ENCODE measurements at regions not wholly inside any gene's neighbourhood (a gene's known extent, or its start where the extent isn't known, plus 50 kb on each side); places are given as distances from the start of the nearest gene placed in this dataset.
"Not testable (repeated sequence)": the region's sequence is repeated elsewhere in the genome, so short reads cannot be mapped to it uniquely, and the experiment has no call there.

DNA sequence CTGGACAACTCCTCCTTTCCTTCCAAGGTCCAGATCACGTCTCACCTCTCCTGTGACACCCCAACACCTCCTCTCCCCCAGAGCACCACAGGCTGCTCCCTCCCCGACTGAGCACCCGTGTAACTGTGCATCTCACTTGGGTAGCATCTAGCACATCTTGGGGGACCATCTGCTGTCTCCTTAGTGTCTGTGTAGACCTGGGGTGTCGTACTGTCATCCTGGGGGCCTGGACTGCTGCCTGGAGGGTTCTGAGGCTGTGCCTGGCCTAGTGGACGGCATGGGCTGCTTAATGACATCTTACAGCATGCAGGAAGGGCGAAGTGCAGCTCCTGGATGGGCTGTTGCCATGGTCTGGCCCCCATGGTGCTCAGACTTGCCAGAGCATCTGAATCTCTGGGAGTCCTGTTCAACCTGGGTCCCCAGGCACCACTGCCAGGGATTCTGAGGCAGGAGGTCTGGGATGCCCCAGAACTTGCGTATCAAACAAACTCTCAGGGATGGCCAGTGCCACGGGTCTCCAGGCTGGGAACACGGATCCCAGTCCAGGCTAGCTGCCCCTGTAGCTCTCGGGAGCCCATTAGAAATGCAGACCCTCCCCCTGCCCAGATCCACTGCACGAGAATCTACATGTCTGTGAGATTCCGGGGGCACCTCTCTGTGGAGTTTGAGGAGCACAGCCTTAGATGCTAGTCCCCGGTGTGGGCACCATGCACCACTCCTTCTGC is 194.4 kb upstream of the ZNF469 start:
- DNase-seq, result not testable (repeated sequence)

GRCh38 chr16:88190592-88191095 is 192.1 kb upstream of the ZNF469 start:
- not testable (repeated sequence) for DNase-seq

DNA sequence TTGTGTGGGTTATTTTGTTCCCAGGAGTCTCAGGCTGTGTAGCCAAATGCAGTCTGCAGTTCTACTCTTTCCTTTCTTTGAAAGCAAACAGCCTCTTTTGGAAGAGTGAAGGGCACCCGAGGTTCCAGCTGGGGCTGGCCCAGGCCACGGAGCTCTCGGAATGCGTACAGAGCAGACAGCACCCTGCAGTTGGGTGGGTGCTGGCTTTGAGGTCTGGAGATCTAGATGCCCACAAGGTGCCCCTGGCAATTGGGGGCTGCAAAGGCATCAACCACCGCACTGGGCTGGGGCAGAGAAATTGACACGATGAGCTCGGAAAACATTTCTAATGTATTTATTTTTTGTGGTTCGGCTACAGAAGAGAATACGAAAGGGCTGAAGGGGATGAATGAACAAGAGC is 191.6 kb upstream of the ZNF469 start:
- not testable (repeated sequence) for DNase-seq

DNA sequence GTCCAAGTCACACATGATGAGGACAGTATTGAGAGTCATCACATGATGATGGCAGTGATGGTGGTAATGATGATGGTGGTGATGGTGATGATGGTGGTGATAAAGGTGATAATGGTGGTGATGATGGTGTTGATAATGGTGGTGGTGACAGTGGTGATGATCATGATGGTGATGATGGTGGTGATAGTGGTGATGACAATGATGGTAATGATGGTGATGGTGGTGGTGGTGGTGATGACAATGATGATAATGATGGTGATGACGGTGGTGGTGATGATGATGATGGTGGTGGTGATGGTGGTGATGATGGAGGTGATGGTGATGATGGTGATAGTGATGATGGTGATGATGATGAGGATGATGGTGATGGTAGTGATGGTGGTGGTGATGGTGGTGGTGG is 190.2 kb upstream of the ZNF469 start:
- no peak for DNase-seq

- peak; percentile 51 for DNase-seq
Observed at GRCh38 chr16:88193706-88194396, 188.9 kb upstream of the ZNF469 start.

DNA sequence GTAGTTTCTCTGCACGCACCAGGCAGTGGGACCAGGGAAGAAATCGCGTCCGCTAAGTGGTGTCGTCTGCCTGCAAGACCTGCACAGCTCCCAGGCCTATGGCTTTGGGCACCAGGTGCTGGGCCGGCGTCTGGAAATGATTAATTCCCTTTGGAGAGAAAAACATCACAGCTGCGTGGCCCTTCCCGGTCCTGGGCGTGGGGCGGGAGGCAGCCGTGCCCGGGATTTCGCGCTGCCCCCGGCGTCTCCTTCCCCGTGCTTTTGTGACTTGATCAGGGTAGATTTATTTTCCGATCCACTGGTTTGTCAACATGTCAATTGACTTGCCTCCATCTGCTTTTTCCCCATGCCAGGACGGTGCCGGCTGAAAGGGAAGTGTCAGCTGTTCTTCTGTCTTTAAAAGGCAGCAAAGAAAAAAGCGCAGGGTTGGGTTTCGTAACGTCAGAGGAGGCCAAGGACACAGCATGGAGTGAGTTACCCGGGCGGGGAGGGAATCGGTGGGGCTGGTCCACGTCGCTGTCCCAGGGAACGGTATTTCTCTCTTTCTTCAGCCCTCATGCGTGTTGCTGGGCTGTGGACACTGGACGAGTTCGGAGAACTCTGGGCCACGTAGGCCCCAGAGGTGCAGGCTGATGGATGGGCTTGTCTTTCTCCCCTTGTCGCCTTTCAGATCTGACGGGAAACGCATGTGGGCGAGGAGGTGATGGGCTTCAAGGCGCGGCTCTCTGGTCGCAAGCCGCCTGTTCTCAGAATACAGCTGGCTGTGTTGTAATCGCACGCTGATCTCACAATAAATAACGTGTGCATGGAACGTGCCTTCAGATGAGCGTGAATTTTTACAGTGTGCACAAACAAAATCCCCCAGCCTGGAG is 188.1 kb upstream of the ZNF469 start:
- DNase-seq, result no peak

- DNase-seq, result no peak
Observed at GRCh38 chr16:88195269-88195705, 187.5 kb upstream of the ZNF469 start.

- no peak for DNase-seq
Observed at GRCh38 chr16:88195911-88196465, 186.8 kb upstream of the ZNF469 start.

DNA sequence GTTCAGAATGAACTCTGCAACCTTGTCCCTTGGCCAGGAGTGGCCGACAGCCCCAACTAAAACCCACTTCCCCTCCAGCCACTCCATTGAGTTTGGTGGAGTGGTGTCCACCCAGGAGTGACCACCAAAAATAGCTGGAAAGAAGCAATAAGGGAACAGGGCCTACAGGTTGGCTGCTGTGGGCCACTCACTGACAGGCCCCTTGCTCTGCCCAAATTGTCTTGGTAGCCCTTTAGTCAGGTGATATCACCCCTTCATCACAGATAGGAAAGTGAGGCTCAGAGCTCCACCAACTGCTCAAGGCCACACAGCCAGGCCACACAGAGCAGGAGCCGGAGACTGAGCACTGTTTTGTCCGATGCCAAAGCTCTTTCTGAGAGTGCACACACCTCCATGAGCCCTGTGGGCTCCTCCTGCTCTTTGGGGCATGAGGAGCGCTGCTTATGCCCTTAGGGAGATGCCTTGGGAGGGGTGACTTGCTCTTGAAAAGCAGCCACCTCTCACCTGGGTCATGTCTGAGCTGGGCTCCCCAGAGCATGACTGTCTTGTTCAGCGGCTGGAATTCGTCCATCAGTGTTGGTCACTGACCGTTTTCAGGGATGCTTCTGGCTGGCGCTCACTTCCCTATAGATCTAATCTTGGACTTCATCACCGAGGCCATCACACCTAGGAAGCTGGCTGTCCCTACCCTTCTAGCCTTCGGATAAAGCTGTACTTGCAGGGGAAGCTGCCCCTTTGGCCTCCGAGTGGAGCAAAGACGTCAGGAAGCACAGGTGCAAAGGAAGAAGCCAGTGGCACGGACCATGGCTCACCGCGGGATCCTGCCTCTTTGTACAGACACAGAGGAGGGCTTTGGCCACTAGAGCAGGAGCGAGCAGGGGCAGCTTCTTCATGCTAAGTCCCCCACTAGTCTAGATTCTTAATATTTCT is 186.0 kb upstream of the ZNF469 start:
- no peak for DNase-seq

- DNase-seq, result no peak
Observed at GRCh38 chr16:88197481-88198456, 185.0 kb upstream of the ZNF469 start.

GRCh38 chr16:88198457-88199295 is 184.1 kb upstream of the ZNF469 start:
- DNase-seq, result not testable (repeated sequence)

- not testable (repeated sequence) for DNase-seq
Observed at GRCh38 chr16:88199296-88200153, 183.2 kb upstream of the ZNF469 start.

GRCh38 chr16:88200154-88200895 is 182.4 kb upstream of the ZNF469 start:
- DNase-seq, result not testable (repeated sequence)

GRCh38 chr16:88200896-88201185 is 181.9 kb upstream of the ZNF469 start:
- no peak for DNase-seq

DNA sequence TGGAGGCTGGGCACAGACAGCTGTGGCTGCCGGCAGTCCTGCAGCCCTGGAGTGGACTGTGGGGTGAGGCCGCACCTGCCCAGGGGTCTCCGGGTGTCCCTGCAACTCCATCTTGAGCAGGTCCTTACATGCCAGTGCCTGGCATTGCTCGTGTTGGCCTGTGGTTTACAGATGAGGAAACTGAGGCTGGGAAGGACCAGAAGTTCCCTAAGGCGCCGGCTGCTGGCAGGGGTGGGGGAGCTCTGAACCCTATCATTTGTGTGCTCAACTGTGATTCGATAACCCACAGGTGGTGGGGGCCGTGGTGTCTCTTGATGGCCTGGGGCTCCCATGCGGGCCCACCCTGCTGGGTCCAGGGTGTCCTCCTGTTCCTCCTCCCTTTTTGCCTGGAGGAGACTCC is 181.1 kb upstream of the ZNF469 start:
- DNase-seq, result not testable (repeated sequence)

GRCh38 chr16:88202207-88202745 is 180.5 kb upstream of the ZNF469 start:
- no peak for DNase-seq

GRCh38 chr16:88202856-88203681 is 179.7 kb upstream of the ZNF469 start:
- DNase-seq, result not testable (repeated sequence)
